Spleen (tissue), 11 donors: ENCODE measurements at regions not wholly inside any gene's neighbourhood (a gene's known extent, or its start where the extent isn't known, plus 50 kb on each side); places are given as distances from the start of the nearest gene placed in this dataset.

Source experiments
- DNase-seq: peaks from one replicate; pipeline ENCODE4 v3.0.0-alpha.2; 2020
- H3K27ac ChIP-seq, 8 donors: fragments of 200-600 bp; sonication (generic) in 7 of 8; 1 replicate in 4 of 8; 2 replicates in 4 of 8; pipeline versions ENCODE4 v1.5.0 to v1.8.0; 2016 to 2021; ENCODE audit warnings: inconsistent platforms in 4 of 8, mild to moderate bottlenecking in 4 of 8, moderate library complexity in 1 of 8
- H3K27me3 ChIP-seq, 7 donors: fragments of 200-600 bp; sonication (generic) in 6 of 7; replicated peaks in 1 of 7; 1 replicate in 4 of 7; 2 replicates in 3 of 7; pipeline versions ENCODE4 v1.5.0 to v1.8.0; 2016 to 2021; ENCODE audit warnings: inconsistent platforms in 3 of 7, mild to moderate bottlenecking in 1 of 7
- H3K36me3 ChIP-seq, 6 donors: fragments of 200-600 bp; sonication (generic) in 5 of 6; 1 replicate in 4 of 6; 2 replicates in 2 of 6; pipeline versions ENCODE4 v1.5.0 to v1.8.0; 2016 to 2021; ENCODE audit warnings: inconsistent platforms in 2 of 6
- H3K4me1 ChIP-seq, 6 donors: fragments of 200-600 bp; sonication (generic) in 5 of 6; 1 replicate in 3 of 6; 2 replicates in 3 of 6; pipeline versions ENCODE4 v1.5.0 to v1.8.0; 2016 to 2021; ENCODE audit warnings: inconsistent platforms in 3 of 6
- H3K4me3 ChIP-seq, 8 donors: fragments of 200-600 bp; sonication (generic) in 7 of 8; 1 replicate in 4 of 8; 2 replicates in 4 of 8; pipeline versions ENCODE4 v1.5.0 to v1.8.0; 2016 to 2021; ENCODE audit warnings: inconsistent platforms in 4 of 8, mild to moderate bottlenecking in 4 of 8, moderate library complexity in 2 of 8
- H3K9me3 ChIP-seq, 8 donors: fragments of 200-600 bp; sonication (generic) in 7 of 8; 1 replicate in 4 of 8; 2 replicates in 4 of 8; pipeline versions ENCODE4 v1.5.0 to v1.8.0; 2016 to 2021; ENCODE audit warnings: inconsistent platforms in 4 of 8
- POLR2A ChIP-seq, 3 donors: fragments of 450-650 bp; IDR thresholded peaks; one replicate each; pipeline ENCODE4 v1.5.1; 2017; ENCODE audit warnings: antibody characterized with exemption in 3 of 3, mild to moderate bottlenecking in 1 of 3
- POLR2AphosphoS5 ChIP-seq, 3 donors: sonication (generic); formaldehyde crosslinking; IDR thresholded peaks; one replicate each; pipeline ENCODE4 v1.5.1; 2017; ENCODE audit warnings: antibody characterized with exemption in 3 of 3
- WGBS, 5 donors: extraction: QIAGEN DNeasy Blood & Tissue Kit in 3 of 5; methylation state at CpG; one replicate each; pipeline versions ENCODE4 v1.1.5 to v1.1.7; 2013 to 2018; 5-methylcytosine and 5-hydroxymethylcytosine counted together
- intact Hi-C: fragments of 100-400 bp; cut with DNase I; formaldehyde crosslinking; loops from one replicate; pipeline ENCODE4 v1.15.0; 2023; ENCODE audit warnings: low total_unique reads
- TF ChIP-seq, protein P1 (sequence below), 11 experiments: fragments of 200-600 bp in 7 of 11; fragments of 450-650 bp in 4 of 11; sonication (generic) in 4 of 11; IDR thresholded peaks in 8 of 11; conservative IDR thresholded peaks in 3 of 11; 1 replicate in 7 of 11; 2 replicates in 4 of 11; pipeline versions ENCODE4 v1.4.0 to v1.8.0; 2016 to 2021; ENCODE audit warnings: antibody characterized with exemption in 11 of 11, inconsistent platforms in 4 of 11, mild to moderate bottlenecking in 1 of 11
- donor health status: healthy with polysubstance abuse.
- donor health status: DM: no; HTN: no; CAD: no; lungs with moderate emphysema.
- donor health status: DM: no; HTN: no; CAD: no.
- donor health status: Bipolar disorder and iron deficiency.
- donor health status: healthy.
- donor health status: DM: no; HTN: no; CAD: no.
- donor health status: DM: yes; HTN: yes; CAD: no.

GRCh38 chr17:12389421-12389820 is 276.3 kb upstream of the MYOCD start:
- Histone ChIP-seq H3K36me3 (no peaks in the 10 kb centered on the region), H3K9me3 (no peaks in the 10 kb centered on the region), H3K4me3 (no peak overlapping the region), H3K27ac (no peak overlapping the region), H3K27me3 (no peaks in the 10 kb centered on the region), H3K4me1 (no peaks in the 10 kb centered on the region)
- TF ChIP-seq POLR2A (IDR thresholded peaks at IDR 0.05) (no peak), POLR2AphosphoS5 (IDR thresholded peaks at IDR 0.05) (no peak)
- TF ChIP-seq, protein P1, sequence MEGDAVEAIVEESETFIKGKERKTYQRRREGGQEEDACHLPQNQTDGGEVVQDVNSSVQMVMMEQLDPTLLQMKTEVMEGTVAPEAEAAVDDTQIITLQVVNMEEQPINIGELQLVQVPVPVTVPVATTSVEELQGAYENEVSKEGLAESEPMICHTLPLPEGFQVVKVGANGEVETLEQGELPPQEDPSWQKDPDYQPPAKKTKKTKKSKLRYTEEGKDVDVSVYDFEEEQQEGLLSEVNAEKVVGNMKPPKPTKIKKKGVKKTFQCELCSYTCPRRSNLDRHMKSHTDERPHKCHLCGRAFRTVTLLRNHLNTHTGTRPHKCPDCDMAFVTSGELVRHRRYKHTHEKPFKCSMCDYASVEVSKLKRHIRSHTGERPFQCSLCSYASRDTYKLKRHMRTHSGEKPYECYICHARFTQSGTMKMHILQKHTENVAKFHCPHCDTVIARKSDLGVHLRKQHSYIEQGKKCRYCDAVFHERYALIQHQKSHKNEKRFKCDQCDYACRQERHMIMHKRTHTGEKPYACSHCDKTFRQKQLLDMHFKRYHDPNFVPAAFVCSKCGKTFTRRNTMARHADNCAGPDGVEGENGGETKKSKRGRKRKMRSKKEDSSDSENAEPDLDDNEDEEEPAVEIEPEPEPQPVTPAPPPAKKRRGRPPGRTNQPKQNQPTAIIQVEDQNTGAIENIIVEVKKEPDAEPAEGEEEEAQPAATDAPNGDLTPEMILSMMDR (IDR thresholded peaks at IDR 0.05 in 8 of 11, conservative IDR thresholded peaks at IDR 0.05 in 3 of 11) = no peak
- no peak for DNase-seq
- 84 to 98% (median 93%) methylated on average over 2 of the region's 2 CpGs for WGBS, 5 donors
- intact Hi-C loops = loop anchor here (10.0 kb wide), 1 partner anchor 55 kb away; no protein-coding TSS in a partner anchor

GRCh38 chr17:12390631-12391030 is 275.1 kb upstream of the MYOCD start:
- Histone ChIP-seq H3K4me1 (no peaks in the 10 kb centered on the region), H3K27me3 (no peaks in the 10 kb centered on the region), H3K9me3 (no peaks in the 10 kb centered on the region), H3K4me3 (no peak overlapping the region), H3K36me3 (no peaks in the 10 kb centered on the region), H3K27ac (no peak overlapping the region)
- WGBS, 5 donors = 76 to 80% (median 77%) methylated on average over 4 of the region's 4 CpGs
- TF ChIP-seq, protein P1 (IDR thresholded peaks at IDR 0.05 in 8 of 11, conservative IDR thresholded peaks at IDR 0.05 in 3 of 11) = no peak
- TF ChIP-seq POLR2A (IDR thresholded peaks at IDR 0.05) = no peak
- TF ChIP-seq POLR2AphosphoS5 (IDR thresholded peaks at IDR 0.05) = no peak
- intact Hi-C loops = no loop called here
- no peak for DNase-seq

DNA sequence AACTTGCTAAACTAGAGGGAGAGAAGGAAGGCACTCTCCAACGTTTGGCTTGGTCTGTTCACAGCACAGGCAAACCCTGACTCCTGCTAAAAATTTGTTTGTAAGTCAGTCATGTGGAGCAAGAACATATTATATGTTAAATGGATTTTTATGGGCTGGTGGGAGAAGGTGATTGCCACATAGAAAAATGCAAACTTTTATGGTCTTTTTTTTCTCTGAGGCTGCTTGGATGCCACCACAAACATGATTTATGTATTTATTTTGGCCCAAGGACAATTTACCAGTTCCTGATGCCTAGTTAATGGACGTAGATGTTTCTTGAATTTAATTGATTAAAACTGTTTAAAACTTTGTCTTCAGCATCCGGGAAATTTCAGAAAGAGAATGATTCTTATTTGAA is 274.2 kb upstream of the MYOCD start:
- no peaks in the 10 kb centered on the region for H3K27me3 ChIP-seq
- H3K4me3 ChIP-seq = no peak overlapping the region
- TF ChIP-seq, protein P1 (IDR thresholded peaks at IDR 0.05 in 8 of 11, conservative IDR thresholded peaks at IDR 0.05 in 3 of 11) = no peak
- no peak for TF ChIP-seq POLR2A (IDR thresholded peaks at IDR 0.05)
- no peak for TF ChIP-seq POLR2AphosphoS5 (IDR thresholded peaks at IDR 0.05)
- intact Hi-C loops = no loop called here
- no peak overlapping the region for H3K27ac ChIP-seq
- WGBS, 5 donors = 40 to 54% (median 47%) methylated on average over 3 of the region's 3 CpGs
- no peak for DNase-seq
- no peaks in the 10 kb centered on the region for H3K36me3 ChIP-seq
- no peaks in the 10 kb centered on the region for H3K9me3 ChIP-seq
- no peaks in the 10 kb centered on the region for H3K4me1 ChIP-seq

DNA sequence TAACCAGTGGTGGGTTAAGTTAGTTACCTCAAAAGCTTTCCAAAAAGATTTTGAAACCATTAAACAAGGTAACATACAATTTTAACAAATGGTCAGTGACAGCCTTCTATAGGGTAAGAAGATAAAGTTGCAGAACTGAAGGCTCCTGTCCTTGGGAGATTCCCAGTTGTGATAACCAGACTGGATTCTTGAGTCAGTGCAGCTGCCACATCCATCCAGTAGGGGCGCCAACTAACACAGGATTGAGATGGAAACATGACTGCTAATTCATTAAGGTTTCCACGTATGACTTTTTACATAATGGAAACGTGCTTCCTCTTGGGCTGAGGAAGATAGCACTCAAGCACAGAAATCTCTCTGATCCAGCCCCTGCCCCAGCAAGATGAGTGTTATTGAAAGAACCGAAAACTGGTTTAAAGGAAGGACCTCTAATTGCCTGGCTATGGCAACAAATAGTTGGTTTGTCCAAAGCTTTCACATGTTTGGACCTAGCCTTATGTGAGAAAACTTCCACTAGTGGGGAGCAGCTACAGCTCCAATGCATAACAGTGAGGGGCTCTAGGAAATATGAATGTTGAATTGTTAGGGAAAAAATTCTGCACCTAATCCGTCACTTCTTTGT is 269.8 kb upstream of the MYOCD start:
- H3K9me3 ChIP-seq = peaks cover 0 to 15% (median 0%) of the 10 kb centered on the region in 8 donors
- H3K27ac ChIP-seq = no peak overlapping the region
- TF ChIP-seq, protein P1 (IDR thresholded peaks at IDR 0.05 in 8 of 11, conservative IDR thresholded peaks at IDR 0.05 in 3 of 11) = peak in 6 of 11 experiments; percentile 20 to 44 (median 36)
- TF ChIP-seq POLR2AphosphoS5 (IDR thresholded peaks at IDR 0.05) = no peak
- no peaks in the 10 kb centered on the region for H3K4me1 ChIP-seq
- no peak for DNase-seq
- H3K27me3 ChIP-seq = no peaks in the 10 kb centered on the region
- H3K4me3 ChIP-seq = no peak overlapping the region
- 57 to 66% (median 60%) methylated on average over 5 of the region's 5 CpGs for WGBS, 5 donors
- intact Hi-C loops = no loop called here
- H3K36me3 ChIP-seq = no peaks in the 10 kb centered on the region
